HG02642 (cell line): ENCODE measurements at regions not wholly inside any gene's neighbourhood (a gene's known extent, or its start where the extent isn't known, plus 50 kb on each side); places are given as distances from the start of the nearest gene placed in this dataset.
"Not testable (repeated sequence)": the region's sequence is repeated elsewhere in the genome, so short reads cannot be mapped to it uniquely, and the experiment has no call there.

Source experiments
- ATAC-seq: cut with Tn5 transposase; IDR thresholded peaks from one replicate; pipeline ENCODE4 v1.9.1; 2021; ENCODE audit warnings: mild to moderate bottlenecking; ENCODE audit not compliant: unreplicated experiment, poor library complexity

GRCh38 chr1:219102466-219102865 is 71.2 kb upstream of the LYPLAL1 start:
- not testable (repeated sequence) for ATAC-seq

DNA sequence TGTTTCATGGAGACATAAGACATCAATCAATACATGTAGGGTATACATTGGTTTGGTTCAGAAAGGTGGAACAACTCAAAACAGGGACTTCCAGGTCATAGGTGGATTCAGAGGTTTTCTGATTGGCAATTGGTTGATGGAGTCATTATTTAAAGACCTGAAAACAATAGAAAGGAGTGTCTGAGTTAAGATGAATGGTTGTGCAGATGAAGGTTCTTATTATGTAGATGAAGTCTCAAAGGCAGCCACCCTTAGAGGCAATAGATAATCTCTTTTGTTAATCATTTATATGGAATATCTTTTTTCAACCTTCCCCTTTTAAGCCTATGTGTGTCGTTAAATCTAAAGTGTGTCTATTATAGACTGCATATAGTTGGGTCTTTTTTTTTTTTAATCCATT is 67.8 kb upstream of the LYPLAL1 start:
- ATAC-seq: no peak

GRCh38 chr1:219109424-219110018 is 64.2 kb upstream of the LYPLAL1 start:
- ATAC-seq: peak; percentile 69

DNA sequence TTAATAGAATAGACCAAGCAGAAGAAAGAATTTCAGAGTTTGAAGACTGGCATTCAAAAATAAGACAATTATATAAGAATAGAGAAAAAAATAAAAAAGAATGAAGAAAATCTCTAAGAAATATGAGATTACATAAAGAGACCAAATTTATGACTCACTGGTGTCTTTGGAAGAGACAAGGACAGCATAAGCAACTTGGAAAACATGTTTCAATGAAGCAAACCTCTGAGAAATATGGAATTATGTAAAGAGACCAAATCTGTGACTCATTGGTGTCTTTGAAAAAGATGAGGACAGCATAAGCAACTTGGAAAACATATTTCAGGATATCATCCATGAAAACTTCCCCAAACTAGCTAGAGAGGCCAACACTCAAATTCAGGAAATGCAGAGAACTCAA is 60.4 kb upstream of the LYPLAL1 start:
- no peak for ATAC-seq

DNA sequence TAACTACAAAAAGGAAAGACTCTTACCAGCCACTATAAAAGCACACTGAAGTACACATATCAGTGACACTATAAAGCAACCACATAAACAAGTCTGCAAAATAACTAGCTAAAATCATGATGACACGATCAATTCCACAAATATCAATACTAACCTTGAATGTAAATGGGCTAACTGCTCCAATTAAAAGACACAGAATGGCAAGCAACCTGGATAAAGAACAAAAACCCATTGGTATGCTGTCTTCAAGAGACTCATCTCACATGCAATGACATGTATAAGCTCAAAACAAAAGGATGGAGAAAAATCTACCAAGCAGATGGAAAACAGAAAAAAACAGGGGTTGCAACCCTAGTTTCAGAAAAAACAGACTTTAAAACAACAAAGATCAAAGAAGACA is 59.7 kb upstream of the LYPLAL1 start:
- ATAC-seq: no peak

DNA sequence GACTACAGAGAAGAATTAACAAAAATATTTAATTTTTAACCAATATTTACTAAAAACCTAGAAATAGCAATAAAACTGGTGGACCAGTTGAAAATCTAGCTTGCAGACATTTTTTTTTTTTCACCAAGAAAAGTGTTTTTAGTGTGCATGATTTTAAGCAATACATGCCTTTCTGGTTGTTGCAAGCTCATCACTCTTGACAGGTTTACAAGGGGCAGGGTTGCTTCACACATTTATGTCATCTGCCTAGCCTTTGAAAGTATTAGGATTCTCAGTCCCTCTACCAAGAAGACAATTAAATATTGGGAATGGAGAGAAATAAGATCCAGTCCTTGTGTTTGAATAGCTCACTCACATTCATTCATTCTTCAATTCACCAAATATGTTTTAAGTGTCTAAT is 53.8 kb upstream of the LYPLAL1 start:
- no peak for ATAC-seq

DNA sequence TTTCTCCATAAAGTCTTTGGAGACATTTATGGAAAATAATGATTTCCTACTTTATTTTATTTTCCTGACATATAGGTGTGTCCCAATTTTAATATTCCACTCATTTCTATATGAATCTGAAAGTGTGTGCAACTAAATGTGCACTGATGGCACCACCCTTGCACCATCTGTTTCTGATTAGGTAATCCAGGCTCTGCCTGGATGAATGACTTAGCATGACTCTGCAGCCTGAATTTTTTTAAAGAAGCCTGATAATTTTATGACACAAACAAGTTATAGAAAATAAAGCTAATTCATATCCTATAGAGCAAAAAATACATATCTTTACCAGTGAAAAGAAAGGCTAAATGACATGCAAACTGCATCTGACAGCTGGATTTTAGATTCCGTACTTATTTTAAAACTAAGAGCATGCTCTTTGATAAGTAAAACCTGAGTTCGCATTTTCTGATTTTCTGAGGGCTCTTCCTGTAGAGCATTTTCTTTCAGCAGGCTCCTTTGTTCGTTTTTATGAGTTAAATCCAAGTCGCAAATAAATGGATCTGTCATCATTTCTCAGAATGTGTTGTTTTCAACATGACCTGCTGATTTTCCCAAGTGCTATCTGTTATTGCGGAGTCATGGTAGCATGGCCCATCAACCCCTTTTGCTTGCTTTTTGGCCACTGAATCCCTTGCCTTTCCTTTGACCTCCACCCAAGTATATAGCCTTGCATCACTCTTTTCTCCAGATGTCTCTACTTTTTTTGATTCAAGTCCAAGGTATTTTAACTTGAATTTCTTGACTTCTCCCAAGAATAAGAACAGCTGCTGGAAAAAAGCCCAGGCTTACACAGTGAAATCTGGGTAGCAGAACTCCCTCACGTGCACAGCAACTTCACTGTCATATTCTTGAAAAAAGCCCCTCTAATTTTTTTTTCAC is 52.8 kb upstream of the LYPLAL1 start:
- ATAC-seq: no peak

DNA sequence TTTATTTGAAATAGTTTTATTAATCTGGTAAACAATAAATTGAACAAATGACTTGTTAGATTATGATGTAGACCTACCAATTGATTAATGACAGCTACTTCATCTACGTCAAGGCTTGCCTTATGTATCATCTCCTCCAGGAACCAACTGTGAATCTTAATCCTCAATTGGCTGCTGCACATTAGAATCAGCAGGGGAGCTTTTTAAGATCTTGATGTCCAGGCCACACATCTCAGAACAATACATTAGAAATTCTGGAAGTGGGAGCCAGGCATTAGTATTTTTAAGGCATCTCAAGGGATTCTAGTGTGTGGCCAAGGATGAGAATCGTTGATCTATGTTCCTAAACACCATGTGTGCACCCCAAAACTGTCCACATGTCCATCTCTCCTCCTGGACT is 52.0 kb upstream of the LYPLAL1 start:
- ATAC-seq: no peak

GRCh38 chr1:219123036-219123435 is 50.6 kb upstream of the LYPLAL1 start:
- no peak for ATAC-seq
